AG08395 (cell line): ENCODE measurements at regions not wholly inside any gene's neighbourhood (a gene's known extent, or its start where the extent isn't known, plus 50 kb on each side); places are given as distances from the start of the nearest gene placed in this dataset.

Experiments
- DNase-seq: peaks from one replicate; pipeline ENCODE4 v3.0.0; 2012; ENCODE audit warnings: mixed read lengths, low spot score

- no peak for DNase-seq
Observed at GRCh38 chrX:10747975-10748374, 127.6 kb upstream of the MID1 start.

DNA sequence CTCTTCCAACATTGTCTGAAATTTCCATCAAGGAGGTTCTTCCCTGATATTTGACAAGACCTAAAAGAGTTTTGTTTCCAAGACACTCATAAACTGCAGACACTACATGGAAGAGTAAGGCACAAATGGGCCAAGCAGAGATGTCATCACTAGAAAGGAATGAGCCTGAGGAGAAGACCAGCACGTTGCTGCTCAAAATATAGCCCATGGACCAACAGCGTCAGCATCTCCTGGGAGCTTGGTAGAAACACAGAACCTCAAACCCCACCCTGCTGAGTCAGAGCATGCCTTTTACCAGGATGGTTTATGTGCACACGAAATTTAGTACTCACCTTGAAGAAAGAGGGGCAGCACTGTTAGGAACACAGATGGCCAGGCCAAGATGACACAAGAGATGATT, 128.7 kb upstream of the MID1 start:
- peak; percentile 44 for DNase-seq

GRCh38 chrX:10750581-10750980, 130.2 kb upstream of the MID1 start:
- no peak for DNase-seq

GRCh38 chrX:10753116-10753515, 132.7 kb upstream of the MID1 start:
- DNase-seq, result no peak

DNA sequence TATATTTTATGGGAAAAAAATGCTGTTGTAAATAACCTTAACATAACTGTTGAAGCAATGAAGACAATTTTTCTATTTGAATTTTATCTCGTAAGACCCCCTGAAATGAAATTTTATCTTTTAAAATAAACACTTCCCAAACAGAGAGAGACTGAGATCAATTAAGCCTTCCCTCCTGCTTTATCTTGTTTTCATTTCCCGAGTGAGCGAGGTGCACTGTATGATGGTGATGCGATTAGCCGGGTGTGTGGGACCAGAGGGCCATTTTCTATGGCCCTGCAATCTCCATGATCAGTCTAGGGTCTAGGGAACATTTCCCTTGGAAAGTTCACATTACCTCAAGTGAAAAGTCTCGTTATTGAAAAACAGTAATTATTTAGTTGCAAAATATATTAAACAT, 134.1 kb upstream of the MID1 start:
- DNase-seq, result no peak

GRCh38 chrX:10755439-10756334, 135.3 kb upstream of the MID1 start:
- peak; percentile 59 for DNase-seq

- DNase-seq, result peak; percentile 77
Observed at GRCh38 chrX:10756441-10756840, 136.1 kb upstream of the MID1 start.

DNA sequence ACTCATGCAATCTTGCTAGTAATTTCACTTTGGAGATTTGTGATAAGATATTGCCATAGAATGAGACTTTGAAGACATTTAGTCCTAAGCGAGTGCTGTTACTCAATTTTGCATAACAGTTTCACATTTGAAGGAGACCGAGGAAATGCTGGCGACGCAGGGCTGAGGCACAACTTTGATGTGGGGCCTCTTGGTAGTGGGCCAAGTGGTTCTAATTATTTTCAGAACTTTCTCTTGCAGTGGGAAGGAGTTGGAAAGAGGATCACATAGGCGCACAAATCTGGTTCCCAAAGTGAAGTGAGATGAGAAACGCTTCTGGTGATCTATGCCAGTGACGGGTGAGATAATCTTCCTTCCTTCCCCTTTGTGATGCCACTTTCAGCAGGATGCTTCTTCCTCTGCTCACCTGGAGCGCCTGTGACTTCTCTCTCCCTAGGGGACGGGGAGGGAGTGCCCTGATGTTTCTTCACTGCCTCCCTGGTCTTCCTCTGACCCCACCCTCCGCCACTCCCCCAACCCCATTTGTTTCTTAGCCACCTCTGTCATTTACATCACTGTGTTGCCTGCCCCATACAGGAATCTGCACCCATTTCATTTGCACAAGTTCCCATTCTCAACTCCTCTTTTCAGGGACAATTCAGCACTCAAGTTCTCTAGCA, 138.9 kb upstream of the MID1 start:
- no peak for DNase-seq

DNA sequence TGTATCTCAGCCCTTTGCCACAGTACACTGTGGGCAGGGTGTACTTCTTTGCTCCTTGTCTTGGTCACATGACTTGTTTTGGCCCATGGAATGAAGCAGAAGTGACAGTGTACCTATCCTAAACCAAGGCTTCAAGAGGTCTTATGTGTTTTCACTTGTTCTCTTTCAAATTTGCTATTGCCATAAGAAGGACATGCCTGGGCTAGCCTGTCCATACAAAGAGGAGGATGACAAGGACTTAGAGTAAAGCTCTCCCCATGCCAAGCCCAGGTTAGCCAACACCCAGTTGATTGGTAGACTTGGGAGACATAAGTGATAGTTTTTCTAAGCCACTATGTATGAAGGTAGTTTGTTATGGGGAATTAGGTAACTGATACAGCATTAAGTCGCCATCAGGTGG, 141.1 kb upstream of the MID1 start:
- no peak for DNase-seq

GRCh38 chrX:10769195-10769594, 148.8 kb upstream of the MID1 start:
- DNase-seq, result peak; percentile 41

GRCh38 chrX:10769696-10770619, 149.6 kb upstream of the MID1 start:
- peak; percentile 24 for DNase-seq

- DNase-seq, result no peak
Observed at GRCh38 chrX:10773318-10773717, 152.9 kb upstream of the MID1 start.

DNA sequence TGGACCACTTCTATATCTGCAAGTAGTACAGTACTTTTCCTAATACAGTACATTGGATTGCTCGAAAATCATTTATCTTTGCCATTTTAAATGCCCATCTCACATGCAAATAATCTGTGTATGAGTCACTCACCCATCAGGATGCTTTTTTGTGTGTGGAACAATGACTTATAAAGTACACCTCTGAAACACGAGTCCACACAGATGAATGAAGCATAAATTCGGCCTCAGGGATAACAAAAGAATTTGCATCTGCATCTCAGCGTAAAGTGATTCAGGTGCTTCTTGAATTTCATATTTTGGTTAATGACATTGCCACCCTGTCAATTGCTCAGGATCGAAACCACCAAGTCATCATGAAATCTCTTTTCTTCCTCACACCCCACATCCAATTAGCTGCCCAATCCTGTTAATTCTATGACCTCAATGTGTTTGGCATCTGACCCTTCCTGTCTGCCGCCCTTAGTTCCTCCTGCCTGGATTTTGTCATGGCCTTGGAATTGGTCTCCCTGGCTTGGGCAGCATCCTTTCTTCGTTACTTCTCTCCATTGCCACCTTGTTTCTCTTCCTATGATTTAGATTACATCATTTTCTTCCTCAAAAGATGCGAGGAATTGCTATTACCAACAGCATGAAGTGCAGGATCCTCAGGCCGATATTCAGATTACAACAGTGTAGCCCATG, 161.6 kb upstream of the MID1 start:
- no peak for DNase-seq

DNA sequence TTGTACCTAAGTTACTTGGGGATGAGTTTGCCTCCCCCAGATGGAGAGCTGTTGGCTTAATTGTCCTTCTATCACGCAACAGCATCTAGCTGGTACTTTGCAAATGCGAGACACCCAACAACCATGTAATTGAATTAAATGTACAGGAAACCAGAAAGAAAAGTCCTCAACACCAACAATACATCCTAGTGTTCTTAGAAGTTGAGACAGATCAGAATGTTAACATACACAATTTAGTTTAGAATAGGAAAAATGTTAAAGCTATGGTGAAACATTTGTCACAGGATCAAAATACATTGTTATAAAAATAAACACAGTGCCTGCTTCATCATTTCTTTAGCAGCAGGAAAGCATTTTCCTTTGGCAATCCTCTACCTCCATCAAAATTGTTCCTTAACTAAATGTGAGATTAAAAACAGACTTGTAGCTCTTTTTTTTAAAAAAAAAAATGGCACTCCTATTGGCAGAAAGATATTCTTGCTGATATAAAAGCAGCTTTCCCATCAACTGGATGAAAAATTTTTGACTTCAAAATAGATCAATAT, 163.1 kb upstream of the MID1 start:
- no peak for DNase-seq

DNA sequence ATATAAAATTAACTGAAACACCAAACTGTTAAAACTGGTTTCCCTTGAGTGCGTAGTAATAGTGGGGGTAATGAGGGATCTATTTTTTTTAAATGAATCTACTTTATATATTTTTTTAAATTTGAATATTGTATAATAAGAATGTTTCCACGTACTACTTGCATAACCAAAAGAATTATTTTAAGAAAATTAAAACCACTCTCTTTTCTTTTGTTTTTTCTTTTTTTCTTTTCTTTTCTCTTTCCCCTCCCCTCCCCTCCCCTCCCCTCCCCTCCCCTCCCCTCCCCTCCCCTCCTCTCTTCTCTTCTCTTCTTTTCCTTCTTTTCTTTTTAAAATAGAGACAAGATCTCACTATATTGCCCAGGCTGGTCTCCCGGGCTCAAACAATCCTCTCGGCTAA, 166.9 kb upstream of the MID1 start:
- DNase-seq, result no peak

DNA sequence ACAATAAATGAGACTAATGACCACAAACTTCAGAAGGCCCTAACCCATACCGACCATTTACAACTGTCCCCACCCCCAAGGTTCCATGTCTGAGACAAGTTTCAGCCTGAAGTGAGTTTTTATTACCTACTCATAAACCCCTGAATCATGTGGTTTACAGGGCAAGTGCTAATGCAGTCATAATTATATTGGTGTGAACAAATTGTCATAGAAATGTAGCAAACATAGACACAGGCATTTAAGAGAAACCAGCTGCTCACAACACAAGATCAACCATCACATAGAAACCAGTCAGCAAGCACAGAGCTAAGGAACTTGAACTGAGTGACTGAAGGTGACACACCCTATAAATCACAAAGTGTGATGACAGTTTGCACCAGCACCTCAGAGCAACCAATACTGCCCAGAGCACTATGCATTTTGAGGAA, 173.8 kb upstream of the MID1 start:
- no peak for DNase-seq

DNA sequence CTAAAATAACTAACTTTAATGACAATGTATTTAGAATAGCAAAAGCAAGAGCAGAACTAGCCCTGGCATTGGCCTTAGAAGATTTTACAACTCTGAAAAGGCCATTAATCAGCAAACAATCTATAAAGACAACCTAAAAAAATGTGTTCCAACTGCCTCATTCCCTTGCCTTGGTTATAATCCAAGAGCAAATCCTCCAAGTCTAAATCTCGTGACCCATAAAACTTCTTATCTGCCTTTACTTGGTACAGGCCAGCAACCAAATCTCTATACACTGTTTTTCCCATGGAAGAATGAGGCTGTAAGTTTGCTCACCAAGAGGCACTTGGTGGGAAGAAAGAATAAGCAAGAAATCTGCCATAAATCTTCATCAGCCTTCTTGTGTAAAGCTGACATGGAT, 175.3 kb upstream of the MID1 start:
- no peak for DNase-seq

GRCh38 chrX:10797466-10797865, 177.1 kb upstream of the MID1 start:
- DNase-seq, result no peak

DNA sequence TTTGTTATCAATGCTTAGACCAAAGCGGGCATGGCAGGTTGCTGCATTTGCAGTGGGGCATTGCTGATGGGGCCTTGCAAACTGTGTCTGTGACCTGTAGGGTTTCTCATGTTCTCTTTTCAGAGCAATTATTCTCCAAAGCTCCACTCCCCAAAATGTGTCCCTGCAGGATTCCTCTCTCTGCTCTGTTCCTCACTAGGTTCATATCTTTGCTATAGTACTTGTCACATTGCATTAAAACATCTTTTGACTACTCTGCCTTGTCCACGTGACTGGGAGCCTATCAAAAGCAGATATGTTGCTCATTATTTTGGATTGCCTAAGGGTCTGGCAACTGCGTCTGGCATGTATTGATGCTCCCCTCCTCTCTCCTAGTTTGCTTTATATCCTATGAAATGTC, 177.7 kb upstream of the MID1 start:
- no peak for DNase-seq

DNA sequence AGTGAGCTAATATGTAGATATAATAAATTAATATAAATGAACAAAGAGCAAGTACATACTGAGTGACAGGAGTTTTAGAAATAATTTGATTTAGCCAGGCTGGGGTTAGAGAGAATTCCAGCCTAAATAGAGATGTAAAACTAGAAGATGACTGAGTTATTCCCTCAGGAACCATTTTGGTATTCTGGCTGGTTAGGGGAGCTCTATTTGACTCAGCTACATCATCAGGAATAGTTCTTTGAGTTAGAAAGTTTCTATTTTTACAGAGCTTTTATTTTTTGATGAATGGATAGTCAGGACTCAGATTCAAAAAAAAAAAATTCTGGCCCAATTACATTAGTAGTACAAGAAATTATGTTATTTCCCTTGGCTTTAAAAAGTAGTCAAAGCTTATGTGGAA, 180.4 kb upstream of the MID1 start:
- DNase-seq, result no peak

- no peak for DNase-seq
Observed at GRCh38 chrX:10811111-10811510, 190.7 kb upstream of the MID1 start.

DNA sequence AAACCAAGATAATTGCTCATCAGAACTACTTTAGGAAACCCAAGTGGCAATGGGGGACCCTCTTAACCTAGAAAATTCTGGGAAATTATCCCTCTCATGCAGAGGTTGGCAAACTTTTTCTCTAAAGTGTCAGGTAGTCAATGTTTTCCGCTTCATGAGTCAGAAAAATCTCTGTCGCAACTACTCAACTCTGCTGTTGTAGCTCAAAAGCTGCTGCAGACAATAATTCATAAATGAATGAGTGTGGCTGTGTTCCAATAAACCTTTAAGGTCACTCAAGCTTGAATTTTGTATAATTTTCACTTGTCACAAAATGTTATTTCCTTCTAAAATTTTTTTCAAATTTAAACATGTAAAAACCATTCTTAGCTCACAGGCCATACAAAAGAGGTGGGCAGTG, 193.4 kb upstream of the MID1 start:
- DNase-seq, result no peak
